HG03025 (cell line): ENCODE measurements at regions not wholly inside any gene's neighbourhood (a gene's known extent, or its start where the extent isn't known, plus 50 kb on each side); places are given as distances from the start of the nearest gene placed in this dataset.

Source experiments
- ATAC-seq: cut with Tn5 transposase; IDR thresholded peaks from one replicate; pipeline ENCODE4 v1.9.1; 2021; ENCODE audit warnings: mild to moderate bottlenecking, moderate library complexity; ENCODE audit not compliant: unreplicated experiment, low FRiP score

- no peak for ATAC-seq
These were observed 50.0 kb upstream of the PLCL2 start for GRCh38 chr3:16834753-16835152.
